KBM-7 (cell line): ENCODE measurements at regions not wholly inside any gene's neighbourhood (a gene's known extent, or its start where the extent isn't known, plus 50 kb on each side); places are given as distances from the start of the nearest gene placed in this dataset.

Experiments used
- DNase-seq: peaks from one replicate; pipeline ENCODE4 v3.0.0-alpha.2; 2015
- in situ Hi-C: fragments of 300-500 bp; cut with MboI; formaldehyde crosslinking; loops from 2 replicates; pipeline ENCODE4 v1.14.3; 2020; ENCODE audit warnings: low sequenced_read_pairs, low pct_unique_long_range_greater_than_20kb, mixed read lengths

DNA sequence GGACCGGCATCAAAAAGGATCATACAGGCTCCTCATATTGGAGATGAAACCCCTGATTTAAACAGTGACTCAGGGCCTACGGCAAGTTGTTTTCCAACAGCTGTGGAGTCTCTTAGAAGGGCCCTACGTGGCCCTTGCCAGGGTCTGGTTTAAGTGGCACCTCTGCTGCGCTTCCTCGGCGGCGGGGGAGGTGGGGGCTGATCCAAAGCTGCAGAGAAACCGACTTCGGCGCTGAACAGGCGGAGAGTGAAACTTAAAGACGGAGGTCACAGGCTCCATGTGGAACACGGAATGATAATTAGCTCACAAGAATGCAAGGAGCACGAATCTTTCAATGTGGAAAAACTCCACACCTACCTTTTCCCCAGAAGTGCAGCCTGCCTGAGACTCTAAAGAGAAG, 477.9 kb downstream of the TCERG1L start:
- no peak for DNase-seq
- in situ Hi-C loops = no loop called here

- DNase-seq = no peak
- in situ Hi-C loops = no loop called here
These were observed 477.4 kb downstream of the TCERG1L start for GRCh38 chr10:130834170-130834569.

DNA sequence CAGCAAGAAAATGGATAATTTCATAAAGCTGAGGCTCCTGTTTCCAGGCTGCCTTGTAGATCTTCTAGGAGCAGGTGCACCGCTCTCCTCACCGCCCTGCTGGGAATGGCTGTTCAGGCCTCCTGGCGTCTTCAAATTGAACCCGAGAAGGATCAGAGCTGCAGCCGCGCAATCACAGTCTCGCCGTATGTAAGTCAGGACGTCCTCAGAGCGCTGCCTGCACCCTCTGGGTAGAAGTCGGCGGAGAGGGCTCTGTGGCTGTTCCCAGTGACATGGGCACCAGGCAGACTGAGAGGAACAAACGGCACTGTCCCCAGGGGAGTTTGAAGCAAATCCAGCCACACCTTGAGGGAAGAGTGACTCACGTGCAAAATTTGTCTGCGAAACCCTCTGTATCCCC, 476.9 kb downstream of the TCERG1L start:
- DNase-seq = no peak
- in situ Hi-C loops = no loop called here

- no peak for DNase-seq
- in situ Hi-C loops = no loop called here
These were observed 476.5 kb downstream of the TCERG1L start for GRCh38 chr10:130835068-130835467.

DNA sequence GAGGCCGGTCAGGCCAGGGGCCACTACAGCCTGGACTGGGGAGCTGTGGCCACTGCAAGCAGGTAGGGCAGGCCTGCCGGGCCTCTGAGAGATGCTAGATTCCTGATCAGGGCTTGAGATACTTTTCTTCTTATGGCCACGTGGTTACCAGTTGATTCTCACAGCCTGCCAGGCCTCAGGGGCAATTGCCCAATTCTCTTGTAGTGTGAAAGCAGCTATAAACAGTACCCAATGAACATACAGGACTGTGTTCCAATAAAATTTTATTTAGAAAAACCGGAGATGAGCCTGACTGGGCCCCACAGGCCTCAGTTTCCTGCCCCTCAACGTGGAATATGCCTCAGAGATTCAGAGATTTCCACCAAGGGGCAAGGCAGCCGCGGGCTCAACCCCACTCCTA, 475.2 kb downstream of the TCERG1L start:
- in situ Hi-C loops = no loop called here

GRCh38 chr10:130843051-130843653, 468.4 kb downstream of the TCERG1L start:
- no peak for DNase-seq
- in situ Hi-C loops = no loop called here

More for the DNA sequence above, 475.2 kb downstream of the TCERG1L start:
- DNase-seq = no peak

DNA sequence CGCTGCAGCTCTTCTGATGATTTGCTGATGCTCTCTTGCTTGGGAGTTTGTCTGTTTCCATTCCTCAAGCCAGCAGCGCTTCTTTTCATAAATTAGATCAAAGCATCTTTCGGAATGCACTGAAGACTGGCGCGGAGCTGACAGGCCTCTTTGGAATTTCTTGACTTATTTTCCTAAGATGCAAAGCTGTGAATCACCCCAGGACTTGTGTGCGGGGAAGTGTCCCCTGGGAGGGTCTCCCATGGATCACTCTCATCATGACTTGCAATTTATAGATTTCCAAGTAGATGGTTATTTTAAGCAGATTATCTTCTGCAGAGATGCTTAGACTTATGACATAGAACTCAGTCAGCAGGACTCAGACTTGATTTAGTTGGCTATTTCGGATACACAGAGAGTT, 467.2 kb downstream of the TCERG1L start:
- in situ Hi-C loops = no loop called here
- no peak for DNase-seq

DNA sequence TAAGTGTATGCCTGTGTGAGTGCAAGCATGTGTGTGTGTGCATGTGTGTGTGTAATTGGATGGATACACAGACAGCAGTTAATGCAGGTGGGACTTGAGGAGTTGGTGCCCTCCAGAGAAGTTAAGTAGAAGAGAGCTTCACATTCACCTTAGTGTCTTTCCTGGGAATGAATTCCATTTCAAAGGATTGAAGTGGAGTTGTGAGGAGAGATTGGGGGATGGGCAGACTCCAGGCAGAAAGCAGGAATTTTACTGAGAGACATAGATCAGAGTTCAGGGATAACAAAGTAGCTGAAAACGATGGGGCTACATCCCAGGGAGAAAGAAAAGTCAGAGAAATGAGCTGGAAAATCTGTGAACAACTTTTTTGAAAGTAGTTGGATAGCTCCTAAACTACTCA, 464.4 kb downstream of the TCERG1L start:
- no peak for DNase-seq
- in situ Hi-C loops = no loop called here

DNA sequence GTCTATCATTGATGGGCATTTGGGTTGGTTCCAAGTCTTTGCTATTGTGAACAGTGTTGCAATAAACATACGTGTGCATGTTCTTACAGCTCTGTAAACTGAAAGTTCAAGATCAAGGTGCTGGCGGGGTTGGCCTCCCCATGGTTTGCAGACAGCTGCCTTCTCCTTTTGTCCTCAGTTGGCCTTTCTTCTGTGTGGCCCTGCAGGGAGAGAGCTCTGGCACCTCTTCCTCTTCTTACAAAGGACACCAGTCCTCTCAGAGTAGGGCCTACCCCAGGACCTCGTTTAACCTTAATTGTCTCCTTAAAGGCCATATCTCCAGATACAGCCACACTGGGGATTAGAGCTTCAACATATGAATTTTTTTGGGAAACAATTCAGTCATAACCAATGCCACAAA, 462.7 kb downstream of the TCERG1L start:
- in situ Hi-C loops = no loop called here
- DNase-seq = no peak

DNA sequence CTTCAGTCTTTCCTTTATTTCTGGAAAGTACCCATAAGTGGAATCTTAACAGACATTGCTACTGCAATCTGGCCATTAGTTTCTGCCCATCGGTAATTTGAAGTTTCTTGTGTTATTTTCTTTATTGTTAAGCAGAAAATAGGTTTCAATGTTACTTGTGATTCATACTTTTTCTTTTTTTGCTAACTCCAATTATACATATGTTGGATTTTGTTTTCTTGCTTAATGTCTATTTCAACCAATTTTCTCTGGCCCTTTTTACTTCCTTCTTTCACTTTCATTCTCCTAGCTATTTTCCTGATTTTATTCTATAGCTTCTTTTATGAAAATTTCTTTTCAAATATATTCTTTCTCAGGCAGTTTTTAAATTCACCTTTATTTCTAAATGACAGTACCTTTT, 457.4 kb downstream of the TCERG1L start:
- DNase-seq = no peak
- in situ Hi-C loops = no loop called here

GRCh38 chr10:130857631-130858295, 453.8 kb downstream of the TCERG1L start:
- in situ Hi-C loops = no loop called here

GRCh38 chr10:130858626-130859025, 452.9 kb downstream of the TCERG1L start:
- no peak for DNase-seq
- in situ Hi-C loops = no loop called here

More at GRCh38 chr10:130857631-130858295, 453.8 kb downstream of the TCERG1L start:
- DNase-seq = no peak

DNA sequence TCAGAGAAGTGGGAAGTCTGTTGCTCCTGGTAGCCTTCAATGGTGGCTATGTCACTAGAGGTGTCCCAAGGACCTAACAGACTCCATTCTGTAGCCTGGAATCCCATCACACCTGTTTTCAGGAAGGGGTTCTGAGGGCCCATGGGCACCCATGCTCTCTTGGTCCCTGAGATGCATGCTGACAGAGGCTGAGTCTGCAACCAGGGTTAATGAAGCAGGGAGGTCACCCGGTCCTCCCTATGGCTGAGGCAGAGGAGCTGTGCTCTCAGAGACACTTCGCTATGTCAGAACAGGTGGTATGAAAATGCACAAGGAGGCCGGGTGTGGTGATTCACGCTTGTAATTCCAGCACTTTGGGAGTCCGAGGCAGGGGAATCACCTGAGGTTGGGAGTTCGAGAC, 452.1 kb downstream of the TCERG1L start:
- in situ Hi-C loops = no loop called here
- no peak for DNase-seq

DNA sequence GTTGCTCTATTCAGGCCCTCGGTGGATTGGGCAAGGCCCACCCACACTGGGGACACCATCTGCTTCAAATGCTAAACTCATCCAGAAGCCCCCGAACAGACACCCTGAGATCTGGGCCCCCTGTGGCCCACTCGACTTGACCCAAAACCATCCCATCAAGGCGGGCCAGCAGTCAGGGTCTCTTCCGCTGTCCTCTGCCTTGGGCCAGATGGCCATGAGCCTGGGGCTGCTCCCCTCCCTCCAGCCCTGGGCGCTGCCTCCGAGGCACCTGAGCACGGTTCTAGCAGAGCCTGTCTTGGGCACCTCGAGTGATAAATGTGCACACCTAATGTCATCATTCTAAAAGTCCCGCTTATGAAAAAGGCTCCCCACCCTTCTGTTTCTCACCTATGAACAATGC, 449.4 kb downstream of the TCERG1L start:
- DNase-seq = no peak
- in situ Hi-C loops = no loop called here

- in situ Hi-C loops = no loop called here
- no peak for DNase-seq
These were observed 448.9 kb downstream of the TCERG1L start for GRCh38 chr10:130862626-130863025.

DNA sequence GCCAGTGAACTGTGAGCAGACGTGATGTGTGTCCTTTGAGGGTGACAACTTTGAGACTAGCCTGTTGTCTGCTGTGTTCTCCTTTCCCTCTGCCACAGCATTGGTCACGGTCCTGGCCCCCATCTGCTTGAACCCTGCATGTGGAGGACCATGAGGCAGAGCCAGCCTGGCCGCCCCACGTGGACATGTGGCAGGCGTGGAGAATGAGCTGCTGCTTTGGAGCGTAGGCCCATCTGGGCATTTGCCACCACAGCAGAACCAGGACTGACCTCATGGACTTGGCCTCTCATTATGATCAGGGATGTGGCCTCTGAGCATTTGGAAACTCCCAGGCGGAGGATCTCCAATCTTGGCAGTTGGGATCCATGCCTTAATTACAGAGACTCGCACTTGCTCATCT, 448.5 kb downstream of the TCERG1L start:
- in situ Hi-C loops = no loop called here

GRCh38 chr10:130864961-130865818, 446.3 kb downstream of the TCERG1L start:
- no peak for DNase-seq
- in situ Hi-C loops = no loop called here

More for the DNA sequence above, 448.5 kb downstream of the TCERG1L start:
- no peak for DNase-seq

DNA sequence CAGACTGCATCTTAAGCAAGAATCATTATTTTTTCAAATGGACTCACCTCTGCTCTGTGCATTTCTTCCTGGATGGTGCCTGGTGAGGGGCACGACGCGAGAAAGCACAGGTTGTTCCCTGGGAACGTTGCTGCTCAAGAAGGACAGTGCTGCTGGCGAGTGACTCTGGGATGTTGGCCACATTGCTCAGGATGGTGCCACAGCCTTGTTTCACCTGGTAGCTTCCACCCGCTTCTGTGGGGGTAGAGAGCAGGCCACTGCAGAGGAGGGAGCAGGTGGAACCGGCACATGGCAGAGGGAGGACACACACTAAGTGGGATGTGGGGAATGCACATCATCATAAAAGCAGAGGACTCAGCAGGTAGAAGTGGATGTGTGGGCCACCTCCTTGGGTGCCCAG, 444.7 kb downstream of the TCERG1L start:
- in situ Hi-C loops = no loop called here
- no peak for DNase-seq

- in situ Hi-C loops = no loop called here
- no peak for DNase-seq
These were observed 443.9 kb downstream of the TCERG1L start for GRCh38 chr10:130867446-130868194.
